Eye (tissue), 1 donor: ENCODE measurements at regions not wholly inside any gene's neighbourhood (a gene's known extent, or its start where the extent isn't known, plus 50 kb on each side); places are given as distances from the start of the nearest gene placed in this dataset.
A peak's percentile ranks its signal among the peaks of the same experiment; 100 is the strongest.

Experiments
- DNase-seq: peaks from one replicate; pipeline ENCODE4 v3.0.0-alpha.2; 2015

DNA sequence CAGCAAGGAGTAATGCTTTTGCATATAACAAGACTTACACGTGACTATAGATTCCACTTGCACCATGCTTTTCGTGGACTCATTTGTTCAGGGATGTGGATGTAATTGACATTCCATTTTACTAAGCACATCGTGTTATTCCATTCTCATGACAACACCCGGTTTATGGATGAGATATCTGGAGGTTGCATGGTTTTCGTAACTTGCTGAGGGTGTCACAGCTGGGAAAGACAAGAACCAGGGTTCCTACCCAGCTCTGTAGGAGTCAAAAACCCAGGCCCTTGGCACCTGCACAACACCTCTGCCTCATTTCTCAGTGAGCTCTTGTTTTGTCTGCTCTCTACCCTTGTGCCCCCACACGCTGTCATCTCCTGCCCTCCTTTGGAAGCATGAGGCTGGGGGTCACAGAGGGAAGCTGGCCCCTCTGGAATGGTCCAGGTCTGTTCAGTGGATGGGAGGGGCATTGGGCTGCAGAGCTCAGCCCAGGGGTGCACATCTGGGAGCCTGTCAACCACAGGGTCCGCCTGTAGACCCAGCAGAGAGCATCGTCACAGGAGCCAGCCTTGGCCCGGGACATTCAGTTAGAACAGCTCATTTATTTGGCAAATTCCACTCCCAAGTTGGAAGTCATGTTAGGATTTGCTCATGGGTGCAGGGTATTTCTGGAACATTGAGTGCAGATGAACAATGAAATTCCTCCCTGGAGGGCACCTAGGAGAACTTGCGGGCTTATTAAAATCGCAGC is 120.1 kb upstream of the TWIST2 start:
- DNase-seq = no peak

DNA sequence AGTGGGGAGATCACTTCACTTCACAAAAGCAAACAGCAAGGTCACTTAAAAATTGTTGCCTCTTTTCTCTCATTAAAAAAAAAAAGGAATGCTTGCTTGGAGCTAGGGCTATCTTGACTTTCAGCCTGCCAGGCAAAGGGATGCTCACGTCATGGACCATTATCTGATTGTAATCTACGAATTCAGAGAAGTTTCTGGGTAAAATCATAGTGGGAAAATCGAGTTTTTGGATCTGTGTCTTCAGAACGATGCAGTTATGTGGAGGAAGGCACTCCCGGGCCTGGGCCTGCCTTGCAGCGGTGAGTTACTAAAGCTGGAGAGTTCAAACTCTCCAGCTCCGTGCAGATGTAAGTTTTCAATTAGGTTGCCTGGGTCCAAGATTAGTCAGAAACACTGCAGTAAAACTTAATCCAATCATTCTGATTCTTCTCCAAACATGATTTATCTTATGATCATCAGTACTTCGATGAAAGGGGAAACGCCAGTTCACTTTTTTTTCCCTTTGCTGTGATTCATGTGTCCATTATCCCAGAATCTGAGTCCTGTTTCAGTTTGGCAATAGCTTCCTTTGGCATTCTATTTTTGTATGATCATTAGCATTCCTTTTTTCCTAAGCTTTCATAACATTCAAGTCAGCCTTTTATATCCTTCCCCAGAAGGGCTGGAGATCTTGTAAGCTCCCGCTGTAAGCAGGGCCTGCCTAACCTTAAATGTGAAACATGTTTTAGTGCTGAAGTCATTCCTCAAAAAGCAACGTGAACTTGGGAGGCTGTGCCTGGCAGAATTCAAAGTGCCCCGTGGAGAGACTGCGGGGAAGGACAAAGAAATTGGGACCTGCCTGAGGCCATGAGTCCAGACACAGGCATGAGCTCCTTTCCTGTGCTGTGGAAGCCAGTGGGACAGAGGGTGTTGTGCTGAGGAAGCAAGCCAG is 119.3 kb upstream of the TWIST2 start:
- peak; percentile 75 for DNase-seq

DNA sequence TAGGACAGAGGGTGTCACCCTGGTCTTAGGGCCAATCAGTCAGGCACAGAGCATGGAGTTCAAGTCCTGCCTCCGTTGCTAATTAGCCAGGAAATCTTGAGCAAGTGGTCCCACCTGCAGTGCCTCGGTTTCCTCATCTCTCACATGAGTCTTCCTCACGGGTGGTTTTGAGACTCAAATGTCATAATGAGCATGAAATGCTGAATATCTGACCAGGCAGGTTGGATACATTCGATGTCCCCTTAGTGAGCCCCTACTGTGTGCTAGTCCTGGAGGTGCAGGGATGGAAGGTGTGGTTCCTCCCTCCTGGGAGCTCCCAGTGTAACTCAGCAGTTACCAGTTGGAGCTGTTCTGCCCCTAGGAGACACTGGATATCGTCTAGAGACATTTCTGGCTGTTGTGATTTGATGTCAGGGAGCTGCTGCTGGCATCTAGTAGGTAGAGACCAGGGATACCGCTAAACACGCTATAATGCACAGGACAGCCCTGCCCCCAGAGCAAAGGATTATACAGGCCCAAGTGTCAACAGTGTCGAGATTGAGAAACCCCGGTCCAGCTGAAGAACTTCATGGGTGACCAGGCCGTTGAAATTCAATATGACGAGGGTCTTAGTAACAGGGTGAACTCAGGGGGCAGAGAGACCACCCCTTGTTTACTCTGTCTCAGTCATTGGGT is 118.5 kb upstream of the TWIST2 start:
- DNase-seq = no peak

DNA sequence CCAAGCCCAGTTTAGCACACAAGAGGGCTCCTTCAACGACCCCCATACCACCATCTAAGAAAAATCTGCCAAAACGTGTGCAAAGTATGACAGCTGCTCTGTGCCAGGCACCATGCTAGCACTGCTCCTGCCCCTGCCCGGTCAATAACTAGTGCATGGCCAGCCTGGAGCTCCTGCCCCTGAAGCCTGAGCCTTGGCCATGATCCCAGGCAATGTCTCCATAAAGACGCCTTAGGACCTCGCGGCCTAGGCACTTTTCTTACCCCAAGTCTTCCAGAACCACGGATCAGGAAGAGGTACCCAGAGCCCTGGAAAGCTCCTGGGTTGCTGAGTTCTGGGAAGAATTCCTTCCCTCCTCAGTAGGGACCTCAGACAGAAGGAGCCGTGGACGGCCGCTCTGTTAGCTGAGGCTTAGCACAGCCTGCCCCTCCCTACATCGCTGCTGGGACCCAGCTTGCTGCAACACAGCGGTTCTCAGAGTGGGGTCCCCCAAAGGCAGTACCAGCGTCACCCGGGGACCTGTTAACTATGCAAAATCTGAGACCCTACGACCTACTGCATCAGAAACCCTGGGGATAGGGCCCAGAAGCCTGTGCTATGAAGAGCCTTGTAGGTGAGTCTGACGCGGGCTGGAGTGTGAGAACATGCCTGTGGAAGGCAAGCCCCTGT is 117.8 kb upstream of the TWIST2 start:
- no peak for DNase-seq

DNA sequence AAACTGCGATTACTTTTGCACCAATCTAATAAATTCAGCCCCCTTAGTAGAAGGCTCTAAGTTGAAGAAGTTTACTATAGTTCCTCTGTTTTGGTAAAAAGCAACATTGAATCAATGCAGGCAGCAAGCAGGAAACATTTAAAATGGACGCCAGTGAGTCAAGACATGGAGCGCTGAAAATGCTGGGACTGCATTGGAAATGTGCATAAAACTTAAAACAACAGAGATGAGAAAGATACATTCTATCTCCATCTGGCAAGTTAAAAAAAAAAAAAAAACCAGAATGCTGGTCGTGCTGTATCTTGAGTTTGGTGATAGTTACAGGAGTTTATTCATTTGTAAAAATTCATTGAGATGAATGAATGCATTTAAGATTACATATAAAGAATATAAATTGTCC is 117.0 kb upstream of the TWIST2 start:
- no peak for DNase-seq

DNA sequence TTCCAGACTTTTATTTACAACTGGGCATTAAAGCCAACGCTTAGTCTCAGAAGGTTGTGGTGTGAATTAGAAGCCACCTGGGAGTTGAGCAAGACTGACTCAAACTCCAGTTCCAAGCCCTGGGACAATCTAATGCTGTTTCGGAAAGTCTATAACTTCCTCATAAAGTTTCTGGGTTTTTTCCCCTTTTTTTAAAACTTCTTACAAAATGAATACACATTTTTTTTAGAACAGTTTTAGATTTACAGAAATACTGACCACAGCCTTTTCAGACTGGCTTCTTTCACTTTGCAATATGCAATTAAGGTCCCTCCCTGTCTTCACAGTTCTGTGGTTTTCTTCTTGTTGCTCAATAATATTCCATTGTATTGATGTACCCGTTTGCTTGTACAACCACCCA is 115.9 kb upstream of the TWIST2 start:
- DNase-seq = no peak

DNA sequence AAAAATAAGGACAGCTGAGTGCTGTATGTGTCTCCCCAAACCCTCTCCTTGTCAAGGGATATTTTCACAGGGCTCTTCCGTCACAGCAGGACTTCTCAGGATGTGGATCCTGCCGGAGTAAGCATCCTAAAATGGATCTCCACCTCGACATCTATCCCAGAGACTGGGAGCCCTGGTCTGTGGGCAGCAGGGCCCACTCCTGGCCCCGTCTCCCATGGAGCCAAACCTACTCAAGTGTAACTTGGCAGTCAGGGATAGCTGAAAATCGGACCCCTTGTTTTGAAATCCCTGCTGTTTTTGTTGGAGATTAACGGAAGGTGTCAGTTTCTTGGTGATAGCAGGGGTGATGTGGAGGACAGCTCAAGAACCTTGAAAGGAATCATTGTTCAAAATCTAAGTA is 109.0 kb upstream of the TWIST2 start:
- DNase-seq = no peak

DNA sequence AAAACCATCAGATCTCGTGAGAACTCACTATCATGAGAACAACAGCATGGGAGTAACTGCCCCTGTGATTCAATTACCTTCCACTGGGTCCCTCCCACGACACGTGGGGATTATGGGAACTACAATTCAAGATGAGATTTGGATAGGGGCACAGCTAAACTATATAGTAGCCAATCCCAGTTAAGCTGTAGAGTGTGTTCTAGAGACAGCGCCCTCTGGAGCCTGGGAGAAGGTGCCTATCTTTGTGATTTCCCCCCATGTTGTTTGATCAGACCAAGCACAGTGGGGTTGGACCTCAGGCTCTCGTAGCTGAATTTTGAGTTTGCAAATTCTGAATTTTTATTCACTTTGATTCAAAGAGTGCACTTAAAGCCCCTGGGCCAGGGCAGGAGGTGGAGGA is 108.2 kb upstream of the TWIST2 start:
- DNase-seq = no peak

DNA sequence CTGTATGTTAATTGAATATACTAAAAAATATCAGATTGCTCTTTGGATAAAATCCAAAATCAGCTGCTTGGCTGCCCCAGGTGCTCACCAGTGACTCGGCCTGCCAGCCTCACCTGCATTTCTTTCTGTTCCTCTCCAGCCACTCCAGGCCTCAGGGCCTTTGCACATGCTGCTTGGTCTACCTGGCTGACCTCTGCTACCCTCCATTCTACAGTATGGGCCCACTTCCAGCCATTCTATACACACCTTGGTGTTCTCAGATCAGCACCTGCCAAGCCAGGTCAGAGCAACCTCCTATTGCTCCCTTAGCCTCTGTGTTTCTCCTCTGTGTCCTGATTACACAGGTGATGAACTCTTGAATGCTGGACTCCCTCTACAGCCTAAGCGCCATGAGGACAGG is 106.6 kb upstream of the TWIST2 start:
- no peak for DNase-seq

DNA sequence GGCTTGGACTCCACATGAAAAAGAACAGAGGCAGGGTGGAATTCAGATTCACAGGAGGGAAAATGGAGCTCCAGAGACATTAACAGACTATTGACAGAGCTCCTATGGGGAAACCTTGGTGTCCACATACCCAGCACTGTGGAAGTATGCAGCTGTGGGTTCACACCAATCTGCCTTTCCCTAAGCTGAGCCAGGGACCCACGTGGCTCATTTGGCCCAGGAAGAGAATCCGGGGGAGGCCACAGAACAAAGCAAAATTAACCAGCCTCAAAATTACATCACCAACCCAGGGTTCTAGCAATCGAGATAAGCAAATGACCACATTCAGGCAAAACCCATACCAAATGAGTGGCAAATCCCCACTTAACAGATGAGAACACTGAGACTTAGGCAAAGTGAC is 105.8 kb upstream of the TWIST2 start:
- no peak for DNase-seq

DNA sequence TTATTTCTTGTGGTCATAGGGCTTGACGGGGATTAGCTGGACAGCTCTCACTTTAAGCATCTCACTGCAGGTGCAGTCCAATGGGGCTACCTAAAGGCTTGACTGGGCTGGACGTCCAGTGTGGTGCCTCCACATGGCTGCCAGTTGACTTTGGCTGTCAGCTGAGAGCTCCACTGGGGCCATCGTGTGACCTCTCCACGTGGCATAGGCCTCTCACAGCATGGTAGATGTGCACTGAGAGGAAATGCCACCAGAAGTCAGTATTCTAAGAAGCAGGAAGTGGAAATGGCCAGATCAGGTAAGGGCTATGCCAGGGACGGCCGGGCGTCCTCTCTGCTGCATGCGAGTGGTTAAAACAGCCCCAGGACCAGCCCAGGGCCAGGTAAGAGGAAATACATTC is 105.2 kb upstream of the TWIST2 start:
- no peak for DNase-seq

DNA sequence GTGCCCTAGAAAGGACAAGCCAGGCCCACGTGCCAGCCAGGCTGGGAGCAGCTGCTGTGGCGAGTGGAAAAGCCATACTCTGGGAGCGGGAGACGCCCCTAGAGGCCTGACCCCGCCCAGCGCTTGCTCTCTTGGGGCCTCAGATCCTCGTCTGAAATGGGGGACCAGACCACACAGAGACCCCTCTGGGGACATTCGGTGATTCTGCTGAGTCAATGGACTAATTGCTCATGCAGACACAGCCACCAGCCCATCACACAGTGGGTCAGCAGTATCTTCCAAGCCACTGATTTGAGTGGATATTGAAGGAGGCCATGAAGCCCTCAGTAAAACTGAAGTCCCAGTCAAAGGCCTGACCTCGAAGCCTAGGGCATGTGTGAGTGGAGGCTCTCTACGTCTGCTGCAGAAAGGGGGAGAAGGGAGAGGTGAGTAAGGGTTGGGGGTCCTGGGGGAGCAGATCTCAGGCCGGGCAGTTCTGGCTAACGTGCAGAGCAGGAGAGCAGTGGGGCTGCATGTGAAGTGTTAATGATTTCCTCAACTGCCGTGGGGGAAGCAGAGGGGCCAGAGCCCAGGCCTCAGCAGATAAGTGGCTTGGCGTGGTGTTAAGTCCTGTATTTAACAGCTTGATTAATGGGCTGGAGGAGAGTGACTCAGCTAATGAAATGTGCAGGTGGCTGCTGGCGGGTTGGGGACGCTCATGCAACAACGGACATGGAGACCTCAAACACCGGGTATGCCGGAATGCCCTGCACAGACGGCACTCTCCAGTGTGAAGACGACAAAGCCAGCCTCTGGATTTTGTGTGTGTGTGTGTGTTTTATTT is 104.4 kb upstream of the TWIST2 start:
- DNase-seq = no peak

DNA sequence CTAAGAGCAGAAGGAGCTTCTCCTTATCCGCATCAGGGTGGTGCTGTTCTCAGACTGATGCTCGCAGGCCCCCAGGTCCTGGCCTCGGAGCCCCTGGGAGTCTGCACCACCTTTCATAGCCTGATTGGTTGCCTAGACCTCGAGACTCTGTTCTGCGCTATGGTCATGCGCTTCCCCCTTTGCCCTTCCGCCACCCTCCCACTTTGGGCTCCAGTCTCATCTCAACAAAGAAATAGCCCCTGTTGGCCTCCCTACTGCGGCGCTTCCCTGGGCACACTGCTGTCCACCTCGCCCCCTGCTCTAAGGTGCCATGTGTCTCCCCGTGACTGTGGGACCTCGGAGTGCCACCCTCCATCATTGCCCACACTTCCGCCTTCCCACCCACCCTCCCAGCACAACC is 102.9 kb upstream of the TWIST2 start:
- no peak for DNase-seq

DNA sequence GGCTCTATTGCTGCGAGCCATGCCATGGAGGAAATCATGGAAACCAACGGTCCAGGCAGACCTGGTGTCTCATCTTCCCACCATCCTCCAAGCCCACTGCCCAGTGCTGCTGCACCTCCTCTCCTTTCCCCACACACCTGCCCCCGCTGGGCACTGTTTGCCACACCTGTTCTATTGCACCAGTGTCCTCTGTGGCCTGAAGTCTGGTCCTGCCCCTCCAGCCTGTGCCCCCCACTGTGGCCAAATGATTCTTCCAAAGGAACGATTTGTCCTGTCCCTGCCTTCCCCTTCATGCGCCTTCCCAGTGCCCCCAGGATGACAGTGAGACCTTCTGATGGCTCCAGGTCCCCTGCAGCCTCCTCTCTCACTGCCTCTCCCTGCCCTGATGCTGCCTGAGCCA is 101.9 kb upstream of the TWIST2 start:
- no peak for DNase-seq

DNA sequence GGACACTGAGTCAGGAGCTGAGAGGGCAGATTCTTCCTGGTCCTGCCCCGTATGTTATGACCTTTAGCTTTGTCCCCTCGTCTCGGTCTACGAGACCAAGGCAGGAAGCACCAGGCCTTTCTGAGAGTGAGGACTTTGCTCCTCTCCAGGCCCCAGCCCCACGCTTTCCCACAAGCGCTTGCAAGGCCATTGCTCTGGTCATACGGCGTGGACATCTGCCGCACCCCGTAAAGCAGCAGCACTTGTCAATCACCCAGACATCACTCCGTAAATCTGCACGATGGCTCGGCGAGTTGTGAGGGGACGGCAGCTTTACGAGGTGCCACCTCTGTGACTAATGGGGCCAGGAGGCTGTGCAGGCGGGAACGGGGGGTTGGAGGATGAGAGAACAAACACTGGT is 100.8 kb upstream of the TWIST2 start:
- no peak for DNase-seq

DNA sequence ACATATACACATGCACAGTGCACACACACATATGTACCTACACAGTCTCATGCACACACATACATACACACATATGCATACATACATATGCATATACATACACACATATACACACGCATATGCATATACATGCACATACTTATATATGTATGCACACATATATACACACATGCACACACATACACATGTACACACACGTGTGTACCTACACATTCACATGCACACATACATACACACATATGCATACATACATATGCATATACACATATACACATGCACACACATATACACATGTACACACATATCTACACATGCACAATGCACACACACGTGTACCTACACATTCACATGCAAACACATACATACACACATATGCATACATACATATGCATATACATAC is 100.3 kb upstream of the TWIST2 start:
- no peak for DNase-seq

DNA sequence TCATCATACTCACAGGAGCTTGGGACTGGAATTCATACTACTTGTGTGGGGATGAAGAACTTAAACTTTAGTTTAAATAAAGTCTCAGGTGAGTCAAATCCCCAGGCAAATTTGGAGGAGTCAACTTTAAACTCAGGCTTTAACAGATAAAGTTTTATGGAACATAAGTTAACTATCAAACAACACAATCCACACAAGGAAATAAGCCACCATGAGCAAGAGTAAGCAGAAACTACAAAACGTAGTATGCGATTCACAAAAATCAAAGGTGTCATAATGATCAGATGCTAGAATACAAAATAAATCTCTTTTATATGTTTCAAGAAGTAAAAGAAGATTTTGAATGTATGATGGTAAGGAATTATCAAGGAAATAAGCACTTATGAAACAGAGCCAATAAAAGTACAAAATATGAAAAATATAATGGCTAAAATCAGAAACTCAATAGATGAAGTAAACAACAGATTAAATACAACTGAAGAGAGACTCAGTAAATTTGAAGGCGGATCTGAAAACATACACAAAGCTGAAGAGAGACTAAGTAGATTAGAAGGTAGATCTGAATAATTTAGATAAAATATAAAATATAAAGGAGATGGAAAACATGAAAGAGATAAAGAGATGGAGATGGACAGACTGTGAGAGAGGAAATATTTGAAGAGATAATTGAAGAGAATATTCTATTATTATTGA is 97.5 kb upstream of the TWIST2 start:
- DNase-seq = no peak

DNA sequence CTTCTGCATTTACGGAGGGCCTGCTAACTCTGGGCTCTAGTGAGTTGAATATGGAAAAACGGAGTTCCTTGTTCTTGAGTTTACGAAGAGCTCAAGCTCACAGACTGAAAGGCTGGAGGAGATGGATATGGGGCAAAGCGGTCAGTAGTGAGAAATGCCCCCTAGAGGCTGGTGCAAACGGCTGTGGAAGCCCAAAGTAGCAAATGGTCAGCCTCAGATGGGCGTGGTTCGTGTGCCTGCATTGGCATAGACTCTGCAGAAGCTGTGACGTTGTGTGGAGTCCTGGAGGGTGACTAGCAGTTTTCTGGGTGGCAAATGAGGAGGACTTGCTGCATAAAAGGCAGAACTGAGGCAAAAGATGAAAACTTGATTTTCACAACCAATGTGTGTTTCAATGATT is 93.6 kb upstream of the TWIST2 start:
- DNase-seq = no peak

DNA sequence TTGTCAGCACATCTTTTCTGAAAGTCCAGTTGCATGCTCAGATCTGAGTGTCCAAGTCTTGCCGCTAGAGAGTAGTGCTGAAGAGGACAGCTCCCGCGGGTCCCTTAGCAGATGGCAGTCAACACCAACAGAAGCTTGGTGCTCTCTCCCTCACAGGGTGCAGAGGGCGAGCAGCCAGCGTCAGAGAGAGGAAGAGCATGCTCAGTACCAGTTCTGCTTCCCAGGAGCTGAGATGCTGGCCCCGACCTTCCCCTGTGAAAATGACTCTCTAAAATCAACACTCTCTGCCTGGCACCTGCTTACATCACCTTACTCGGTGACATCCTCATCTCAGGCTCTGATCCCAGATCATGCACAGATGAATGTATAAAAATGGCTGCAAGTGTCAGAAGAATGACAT is 86.0 kb upstream of the TWIST2 start:
- DNase-seq = peak; percentile 67

DNA sequence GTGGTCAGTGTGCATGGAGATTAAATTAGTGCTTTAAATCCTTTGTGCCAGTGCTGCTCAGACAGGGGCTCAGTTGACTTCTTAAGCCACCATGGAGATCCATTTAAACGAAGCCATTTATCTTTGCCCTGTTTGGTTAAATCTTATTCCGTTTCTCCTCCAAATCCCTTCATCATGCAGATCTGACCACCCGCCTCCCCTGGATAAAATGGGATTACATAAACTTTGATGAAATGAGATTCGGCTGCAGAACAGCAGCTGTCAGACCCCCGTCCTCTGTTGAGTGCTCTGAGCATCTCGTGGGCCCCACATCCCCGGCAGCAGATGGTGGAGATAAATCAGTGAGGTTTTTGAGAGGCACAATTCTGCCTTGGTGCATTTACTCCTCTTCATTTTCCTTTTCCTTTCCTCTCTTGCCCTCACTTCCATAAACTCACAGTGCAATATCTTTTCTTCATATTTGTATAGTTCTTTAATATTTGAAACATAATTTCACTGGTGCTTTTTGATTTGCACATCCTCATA is 84.4 kb upstream of the TWIST2 start:
- no peak for DNase-seq

DNA sequence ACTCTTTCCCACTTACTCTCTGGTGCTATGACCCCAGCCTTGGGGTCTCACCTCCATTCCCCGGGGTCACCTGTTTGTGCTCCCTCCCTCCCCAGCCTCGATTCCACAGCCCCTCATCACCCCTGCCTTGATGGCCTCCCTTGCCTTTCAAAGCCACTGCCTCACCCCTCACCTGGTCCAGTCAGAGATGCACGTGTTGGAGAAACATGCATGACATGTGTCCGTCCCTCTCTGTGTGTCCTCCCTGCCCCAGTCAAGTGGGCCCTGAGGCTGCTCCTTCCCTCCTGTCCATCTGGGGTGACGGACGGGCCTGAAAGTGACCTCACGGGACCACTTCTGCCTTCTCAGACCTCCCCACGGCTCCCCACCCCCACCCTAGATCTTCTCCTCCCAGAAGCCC is 82.3 kb upstream of the TWIST2 start:
- DNase-seq = no peak
